ENCODE measurements at regions not wholly inside any gene's neighbourhood (a gene's known extent, or its start where the extent isn't known, plus 50 kb on each side); places are given as distances from the start of the nearest gene placed in this dataset.

GRCh38 chr4:167645358-167645757 is 411.1 kb upstream of the SPOCK3 start:
- DNase-seq (ENCODE audit: low read depth) = no peak

DNA sequence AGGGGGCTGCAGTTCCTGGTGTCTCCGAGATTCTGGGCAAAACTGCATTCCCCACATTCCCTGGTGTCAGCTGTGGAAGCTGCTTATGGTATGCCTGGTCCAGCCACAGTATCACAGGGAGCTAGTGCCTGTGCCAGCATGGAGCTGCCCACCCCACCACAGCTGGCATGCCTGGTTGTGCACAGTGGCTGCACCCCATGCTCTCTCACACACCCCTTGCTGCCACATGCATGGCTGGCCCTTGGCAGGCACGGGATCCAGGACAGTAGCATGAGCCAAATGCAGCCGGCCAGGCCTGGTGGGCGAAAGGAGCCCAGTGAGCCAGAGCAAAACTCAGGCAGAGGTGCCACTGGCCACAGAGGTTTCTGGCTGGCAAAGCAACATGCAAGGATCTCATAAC is 418.0 kb upstream of the SPOCK3 start:
- H3K4me3 ChIP-seq (ENCODE audit: control insufficient read depth, low read depth, low read length) = no peak overlapping the region
- TF ChIP-seq CTCF (IDR thresholded peaks at IDR 0.05; ENCODE audit: control insufficient read depth, insufficient read depth, low read depth, low read length, missing control alignments) = no peak
- DNase-seq (ENCODE audit: low read depth) = no peak

More at GRCh38 chr4:167645358-167645757, 411.1 kb upstream of the SPOCK3 start:
- no peak for TF ChIP-seq CTCF (IDR thresholded peaks at IDR 0.05; ENCODE audit: control insufficient read depth, insufficient read depth, low read depth, low read length, missing control alignments)
- H3K4me3 ChIP-seq (ENCODE audit: control insufficient read depth, low read depth, low read length) = no peak overlapping the region

DNA sequence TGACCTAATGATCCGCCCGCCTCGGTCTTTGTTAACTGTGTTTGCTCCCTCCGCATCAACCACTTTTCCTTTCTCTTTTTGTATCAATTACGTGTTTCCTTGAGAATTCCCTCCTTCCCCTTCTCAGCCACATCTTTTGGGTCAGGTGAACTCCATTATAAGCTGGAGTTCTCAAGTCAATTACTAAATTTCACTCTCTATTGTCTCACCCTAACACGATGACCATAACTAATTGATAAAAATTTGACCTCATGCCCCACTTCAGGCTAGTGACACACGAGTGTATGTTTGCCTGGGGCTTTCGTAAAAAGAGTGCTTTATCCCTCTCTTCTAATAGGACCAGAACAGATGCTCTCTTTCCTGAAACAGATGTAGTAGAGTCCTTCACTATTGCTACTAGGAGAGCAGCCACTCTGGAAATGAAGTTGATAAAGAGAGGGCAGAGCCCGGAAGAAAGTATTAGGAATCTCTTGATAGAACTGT is 403.6 kb upstream of the ANXA10 start:
- no peak for TF ChIP-seq CTCF (IDR thresholded peaks at IDR 0.05; ENCODE audit: control insufficient read depth, insufficient read depth, low read depth, low read length, missing control alignments)
- no peak for DNase-seq (ENCODE audit: low read depth)
- H3K4me3 ChIP-seq (ENCODE audit: control insufficient read depth, low read depth, low read length) = no peak overlapping the region

DNA sequence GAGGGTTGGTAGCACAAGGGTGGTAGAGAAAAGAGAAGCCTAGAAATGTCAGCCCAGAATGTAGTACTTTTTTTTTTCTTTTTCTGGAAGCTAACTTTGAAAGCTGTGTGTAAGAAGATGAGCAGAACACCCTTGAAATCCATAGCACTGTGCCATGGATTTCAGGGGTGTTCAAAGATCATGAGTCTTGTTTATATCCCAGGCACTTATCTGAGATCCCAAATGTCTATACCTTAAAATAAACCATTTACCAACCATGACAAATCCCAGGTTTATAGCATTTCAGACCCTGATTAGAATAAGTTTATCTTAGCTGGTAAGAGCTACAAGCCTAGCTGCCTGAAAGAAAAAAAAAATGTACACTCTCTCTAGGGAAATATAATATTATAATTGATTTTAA is 389.9 kb upstream of the ANXA10 start:
- no peak for TF ChIP-seq CTCF (IDR thresholded peaks at IDR 0.05; ENCODE audit: control insufficient read depth, insufficient read depth, low read depth, low read length, missing control alignments)
- no peak overlapping the region for H3K4me3 ChIP-seq (ENCODE audit: control insufficient read depth, low read depth, low read length)
- no peak for DNase-seq (ENCODE audit: low read depth)

DNA sequence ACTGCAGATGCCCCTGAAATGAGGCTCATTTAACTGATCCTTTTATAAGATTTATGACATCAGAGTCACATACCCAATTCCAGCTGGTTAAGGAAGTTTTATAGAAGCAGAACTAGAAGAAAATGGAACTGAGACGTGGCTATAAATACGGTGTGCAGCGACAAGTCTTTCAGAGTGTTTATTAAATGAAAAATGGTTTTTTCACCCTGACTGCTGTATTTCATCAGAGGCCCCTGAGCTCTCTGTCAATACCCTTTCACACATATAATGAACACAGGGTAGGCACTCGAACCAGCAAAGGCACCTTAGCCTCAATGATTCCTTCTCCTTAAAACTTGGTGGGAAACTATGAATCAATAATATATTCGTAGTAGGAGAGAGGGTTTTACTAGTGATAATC is 380.8 kb upstream of the ANXA10 start:
- no peak overlapping the region for H3K4me3 ChIP-seq (ENCODE audit: control insufficient read depth, low read depth, low read length)
- DNase-seq (ENCODE audit: low read depth) = no peak
- no peak for TF ChIP-seq CTCF (IDR thresholded peaks at IDR 0.05; ENCODE audit: control insufficient read depth, insufficient read depth, low read depth, low read length, missing control alignments)

- DNase-seq (ENCODE audit: low read depth) = no peak
- TF ChIP-seq CTCF (IDR thresholded peaks at IDR 0.05; ENCODE audit: control insufficient read depth, insufficient read depth, low read depth, low read length, missing control alignments) = no peak
- H3K4me3 ChIP-seq (ENCODE audit: control insufficient read depth, low read depth, low read length) = no peak overlapping the region
Observed at GRCh38 chr4:167713756-167714155, 378.6 kb upstream of the ANXA10 start.

GRCh38 chr4:167715176-167715575 is 377.2 kb upstream of the ANXA10 start:
- no peak for TF ChIP-seq CTCF (IDR thresholded peaks at IDR 0.05; ENCODE audit: control insufficient read depth, insufficient read depth, low read depth, low read length, missing control alignments)
- no peak for DNase-seq (ENCODE audit: low read depth)
- no peak overlapping the region for H3K4me3 ChIP-seq (ENCODE audit: control insufficient read depth, low read depth, low read length)
